ENCODE measurements at regions not wholly inside any gene's neighbourhood (a gene's known extent, or its start where the extent isn't known, plus 50 kb on each side); places are given as distances from the start of the nearest gene placed in this dataset.

DNA sequence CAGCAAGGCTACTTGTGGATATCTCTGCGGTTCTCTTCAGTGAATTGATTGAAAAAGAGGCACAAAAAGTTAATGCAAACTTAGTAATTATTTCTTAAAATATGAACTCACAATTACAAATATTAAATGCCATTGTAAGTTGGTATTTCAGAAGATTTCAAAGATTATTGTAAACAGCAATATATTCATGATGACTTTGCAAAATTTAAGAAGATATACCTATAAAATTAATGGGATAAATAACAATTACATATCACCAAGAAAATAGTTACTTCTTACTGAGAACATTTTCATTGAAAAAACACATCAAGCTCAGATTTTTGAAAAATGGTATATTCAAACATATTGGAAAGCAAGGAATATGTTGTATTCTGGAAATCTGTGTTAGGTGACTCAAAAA lies 482.0 kb upstream of the LRRTM1 start:
- no peak for DNase-seq (ENCODE audit: low spot score)
- Mint-ChIP-seq H3K9me3 (ENCODE audit: low read depth) (peaks cover 12% of the 10 kb centered on the region), H3K27ac (ENCODE audit: unreplicated experiment) (no peak overlapping the region), H3K36me3 (ENCODE audit: low read depth) (no peaks in the 10 kb centered on the region), H3K4me3 (ENCODE audit: unreplicated experiment) (no peak overlapping the region), H3K27me3 (ENCODE audit: low read depth) (no peaks in the 10 kb centered on the region), H3K4me1 (ENCODE audit: low read depth) (no peaks in the 10 kb centered on the region)
- TF ChIP-seq, protein P1, sequence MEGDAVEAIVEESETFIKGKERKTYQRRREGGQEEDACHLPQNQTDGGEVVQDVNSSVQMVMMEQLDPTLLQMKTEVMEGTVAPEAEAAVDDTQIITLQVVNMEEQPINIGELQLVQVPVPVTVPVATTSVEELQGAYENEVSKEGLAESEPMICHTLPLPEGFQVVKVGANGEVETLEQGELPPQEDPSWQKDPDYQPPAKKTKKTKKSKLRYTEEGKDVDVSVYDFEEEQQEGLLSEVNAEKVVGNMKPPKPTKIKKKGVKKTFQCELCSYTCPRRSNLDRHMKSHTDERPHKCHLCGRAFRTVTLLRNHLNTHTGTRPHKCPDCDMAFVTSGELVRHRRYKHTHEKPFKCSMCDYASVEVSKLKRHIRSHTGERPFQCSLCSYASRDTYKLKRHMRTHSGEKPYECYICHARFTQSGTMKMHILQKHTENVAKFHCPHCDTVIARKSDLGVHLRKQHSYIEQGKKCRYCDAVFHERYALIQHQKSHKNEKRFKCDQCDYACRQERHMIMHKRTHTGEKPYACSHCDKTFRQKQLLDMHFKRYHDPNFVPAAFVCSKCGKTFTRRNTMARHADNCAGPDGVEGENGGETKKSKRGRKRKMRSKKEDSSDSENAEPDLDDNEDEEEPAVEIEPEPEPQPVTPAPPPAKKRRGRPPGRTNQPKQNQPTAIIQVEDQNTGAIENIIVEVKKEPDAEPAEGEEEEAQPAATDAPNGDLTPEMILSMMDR (IDR thresholded peaks at IDR 0.05), result no peak

DNA sequence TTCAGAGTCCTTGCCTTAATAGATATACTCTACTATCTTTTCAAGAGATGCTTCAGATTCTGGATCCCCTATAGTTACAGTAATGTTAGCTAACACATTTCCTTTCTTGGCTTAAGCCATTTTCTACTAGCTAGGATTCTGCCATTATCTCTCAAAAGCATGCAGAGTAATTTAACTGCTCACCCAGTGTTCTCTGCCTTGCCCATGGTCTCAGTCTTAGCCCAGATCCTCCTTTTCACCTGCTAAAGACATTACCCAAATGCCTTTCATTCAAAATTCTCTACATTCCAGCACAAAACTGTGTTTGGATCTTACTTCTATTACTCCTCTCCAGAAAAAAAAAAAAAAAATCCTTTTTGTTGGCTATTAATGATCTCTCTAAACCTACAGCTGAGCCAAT lies 474.2 kb upstream of the LRRTM1 start:
- Mint-ChIP-seq H3K4me1 (ENCODE audit: low read depth) (no peaks in the 10 kb centered on the region), H3K27me3 (ENCODE audit: low read depth) (no peaks in the 10 kb centered on the region), H3K9me3 (ENCODE audit: low read depth) (peaks cover 15% of the 10 kb centered on the region), H3K27ac (ENCODE audit: unreplicated experiment) (no peak overlapping the region), H3K36me3 (ENCODE audit: low read depth) (no peaks in the 10 kb centered on the region), H3K4me3 (ENCODE audit: unreplicated experiment) (no peak overlapping the region)
- no peak for DNase-seq (ENCODE audit: low spot score)
- TF ChIP-seq, protein P1 (IDR thresholded peaks at IDR 0.05), result no peak

DNA sequence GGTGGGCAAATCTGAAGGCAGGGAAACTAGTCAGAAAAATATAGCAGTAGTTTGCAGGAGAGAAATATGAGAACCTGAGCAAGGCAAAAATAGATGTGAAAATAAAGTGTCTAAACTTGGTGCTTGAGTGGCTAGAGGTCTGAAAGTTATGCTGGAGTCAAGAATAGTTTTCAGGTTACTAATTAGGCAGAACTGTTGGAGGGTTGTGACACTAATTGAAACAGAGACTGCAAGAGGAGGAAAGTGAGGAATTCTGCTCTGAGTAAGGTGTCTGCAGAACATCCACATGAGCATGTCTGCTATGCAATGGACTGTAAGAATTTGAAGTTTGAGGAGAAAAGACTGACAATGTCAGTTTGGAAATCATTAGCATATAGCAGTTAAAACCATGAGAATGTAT lies 444.0 kb upstream of the LRRTM1 start:
- DNase-seq (ENCODE audit: low spot score), result no peak
- Mint-ChIP-seq H3K9me3 (ENCODE audit: low read depth) (peaks cover 2% of the 10 kb centered on the region), H3K27me3 (ENCODE audit: low read depth) (no peaks in the 10 kb centered on the region), H3K27ac (ENCODE audit: unreplicated experiment) (no peak overlapping the region), H3K36me3 (ENCODE audit: low read depth) (no peaks in the 10 kb centered on the region), H3K4me3 (ENCODE audit: unreplicated experiment) (no peak overlapping the region), H3K4me1 (ENCODE audit: low read depth) (no peaks in the 10 kb centered on the region)
- TF ChIP-seq, protein P1 (IDR thresholded peaks at IDR 0.05), result no peak

DNA sequence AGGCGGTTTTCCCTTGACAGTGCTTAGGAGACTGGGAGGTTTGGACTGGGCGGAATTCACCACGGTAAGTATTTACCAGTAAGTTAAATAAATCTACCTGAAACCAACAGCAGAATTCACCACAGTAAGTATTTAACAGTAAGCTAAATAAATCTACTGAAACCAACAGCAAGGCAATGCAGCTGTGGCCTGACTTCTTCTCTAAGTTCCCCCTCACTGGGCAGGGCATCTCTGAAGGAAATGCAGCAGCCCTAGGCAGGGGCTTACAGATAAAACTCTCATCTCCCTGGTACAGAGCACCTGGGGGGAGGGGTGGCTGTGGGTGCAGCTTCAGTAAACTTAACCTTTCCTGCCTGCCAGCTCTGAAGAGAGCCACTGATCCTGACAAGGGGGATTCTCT lies 432.5 kb upstream of the LRRTM1 start:
- no peaks in the 10 kb centered on the region for H3K4me1 Mint-ChIP-seq (ENCODE audit: low read depth)
- H3K9me3 Mint-ChIP-seq (ENCODE audit: low read depth), result peaks cover 48% of the 10 kb centered on the region
- H3K36me3 Mint-ChIP-seq (ENCODE audit: low read depth), result no peaks in the 10 kb centered on the region
- TF ChIP-seq, protein P1 (IDR thresholded peaks at IDR 0.05), result no peak
- no peaks in the 10 kb centered on the region for H3K27me3 Mint-ChIP-seq (ENCODE audit: low read depth)
- no peak overlapping the region for H3K27ac Mint-ChIP-seq (ENCODE audit: unreplicated experiment)
- H3K4me3 Mint-ChIP-seq (ENCODE audit: unreplicated experiment), result no peak overlapping the region
- DNase-seq (ENCODE audit: low spot score), result no peak

DNA sequence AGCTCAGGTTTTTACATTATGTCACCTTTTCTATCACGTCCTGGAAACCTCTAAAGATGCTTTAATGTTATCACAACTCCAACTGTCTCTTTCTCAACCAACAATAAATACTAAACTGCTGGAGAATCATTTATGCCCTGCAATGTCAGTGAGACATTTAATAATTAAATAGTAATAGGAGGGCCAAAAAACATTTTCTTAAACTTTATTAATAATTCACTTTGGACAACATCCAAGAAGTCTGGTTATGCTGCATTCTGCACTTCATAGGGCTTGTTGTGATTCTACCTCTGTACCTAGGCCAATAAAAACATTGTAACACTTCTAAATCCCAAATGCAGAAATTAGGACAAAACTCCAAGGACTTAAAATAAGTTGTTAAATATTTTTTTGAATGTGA lies 420.4 kb upstream of the LRRTM1 start:
- no peak for DNase-seq (ENCODE audit: low spot score)
- H3K4me1 Mint-ChIP-seq (ENCODE audit: low read depth), result no peaks in the 10 kb centered on the region
- H3K4me3 Mint-ChIP-seq (ENCODE audit: unreplicated experiment), result no peak overlapping the region
- no peaks in the 10 kb centered on the region for H3K27me3 Mint-ChIP-seq (ENCODE audit: low read depth)
- TF ChIP-seq, protein P1 (IDR thresholded peaks at IDR 0.05), result no peak
- H3K9me3 Mint-ChIP-seq (ENCODE audit: low read depth), result peaks cover 17% of the 10 kb centered on the region
- H3K36me3 Mint-ChIP-seq (ENCODE audit: low read depth), result no peaks in the 10 kb centered on the region
- no peak overlapping the region for H3K27ac Mint-ChIP-seq (ENCODE audit: unreplicated experiment)

Data from chondrocyte (in vitro differentiated cells).